Suppressor macrophage (primary cell): ENCODE measurements at regions not wholly inside any gene's neighbourhood (a gene's known extent, or its start where the extent isn't known, plus 50 kb on each side); places are given as distances from the start of the nearest gene placed in this dataset.

Experiments used
- DNase-seq, 4 experiments: peaks; one replicate each; pipeline ENCODE4 v3.0.0-alpha.2; 2020 to 2022

- DNase-seq = no peak
Measured at GRCh38 chr6:113112086-113112485, 745.1 kb upstream of the MARCKS start.

- peak; percentile 18 to 82 (median 54) for DNase-seq
Measured at GRCh38 chr6:113115196-113115595, 741.9 kb upstream of the MARCKS start.

GRCh38 chr6:113120224-113120581 is 736.9 kb upstream of the MARCKS start:
- DNase-seq = peak; percentile 41 to 74 (median 58)

- no peak for DNase-seq
Measured at GRCh38 chr6:113120582-113121285, 736.4 kb upstream of the MARCKS start.

GRCh38 chr6:113121571-113121970 is 735.6 kb upstream of the MARCKS start:
- DNase-seq = no peak

GRCh38 chr6:113122060-113122459 is 735.1 kb upstream of the MARCKS start:
- no peak for DNase-seq

- DNase-seq = no peak
Measured at GRCh38 chr6:113125626-113126025, 731.5 kb upstream of the MARCKS start.

GRCh38 chr6:113127786-113128419 is 729.2 kb upstream of the MARCKS start:
- no peak for DNase-seq

- DNase-seq = no peak
Measured at GRCh38 chr6:113128661-113129060, 728.5 kb upstream of the MARCKS start.

GRCh38 chr6:113129991-113130390 is 727.2 kb upstream of the MARCKS start:
- no peak for DNase-seq

- DNase-seq = no peak
Measured at GRCh38 chr6:113137426-113137825, 719.7 kb upstream of the MARCKS start.

GRCh38 chr6:113140721-113141120 is 716.4 kb upstream of the MARCKS start:
- no peak for DNase-seq

GRCh38 chr6:113141901-113142300 is 715.2 kb upstream of the MARCKS start:
- DNase-seq = no peak

GRCh38 chr6:113142671-113143174 is 714.4 kb upstream of the MARCKS start:
- no peak for DNase-seq

GRCh38 chr6:113143206-113143605 is 713.9 kb upstream of the MARCKS start:
- no peak for DNase-seq

GRCh38 chr6:113144117-113144516 is 713.0 kb upstream of the MARCKS start:
- no peak for DNase-seq

GRCh38 chr6:113146878-113147277 is 710.3 kb upstream of the MARCKS start:
- DNase-seq = no peak

- no peak for DNase-seq
Measured at GRCh38 chr6:113147544-113147943, 709.6 kb upstream of the MARCKS start.

- no peak for DNase-seq
Measured at GRCh38 chr6:113148566-113148965, 708.6 kb upstream of the MARCKS start.

GRCh38 chr6:113149511-113149910 is 707.6 kb upstream of the MARCKS start:
- DNase-seq = no peak

- no peak for DNase-seq
Measured at GRCh38 chr6:113160306-113161017, 696.7 kb upstream of the MARCKS start.

GRCh38 chr6:113161018-113161315 is 696.2 kb upstream of the MARCKS start:
- no peak for DNase-seq

GRCh38 chr6:113162739-113163138 is 694.4 kb upstream of the MARCKS start:
- no peak for DNase-seq

GRCh38 chr6:113168057-113168456 is 689.1 kb upstream of the MARCKS start:
- DNase-seq = no peak
